HUES64 (cell line): ENCODE measurements at regions not wholly inside any gene's neighbourhood (a gene's known extent, or its start where the extent isn't known, plus 50 kb on each side); places are given as distances from the start of the nearest gene placed in this dataset.

ENCODE experiments used
- H3K27ac ChIP-seq: 2 replicates; pipeline ENCODE4 v1.7.0; 2013; ENCODE audit warnings: low read depth, low read length, inconsistent platforms
- H3K27me3 ChIP-seq: 2 replicates; pipeline ENCODE4 v1.6.1; 2013; ENCODE audit warnings: mild to moderate bottlenecking, low read length; ENCODE audit not compliant: insufficient read depth
- H3K36me3 ChIP-seq: 2 replicates; pipeline ENCODE4 v1.6.1; 2013; ENCODE audit warnings: mild to moderate bottlenecking, low read length; ENCODE audit not compliant: insufficient read depth
- H3K4me1 ChIP-seq: 2 replicates; pipeline ENCODE4 v1.6.1; 2013; ENCODE audit warnings: mild to moderate bottlenecking, low read length, moderate library complexity; ENCODE audit not compliant: insufficient read depth
- H3K4me3 ChIP-seq: 2 replicates; pipeline ENCODE4 v1.5.1; 2013; ENCODE audit warnings: mild to moderate bottlenecking, low read length, moderate library complexity
- H3K9ac ChIP-seq: 2 replicates; pipeline ENCODE4 v1.6.1; 2013; ENCODE audit warnings: mild to moderate bottlenecking, low read depth, low read length
- H3K9me3 ChIP-seq: 2 replicates; pipeline ENCODE4 v1.6.1; 2013; ENCODE audit warnings: low read depth, low read length; ENCODE audit not compliant: insufficient read depth
- WGBS: fragments of 150-250, 120-280 bp; methylation state at CpG from one replicate; pipeline ENCODE4 v1.1.7; 2013; ENCODE audit warnings: missing lambda C conversion rate; 5-methylcytosine and 5-hydroxymethylcytosine counted together

DNA sequence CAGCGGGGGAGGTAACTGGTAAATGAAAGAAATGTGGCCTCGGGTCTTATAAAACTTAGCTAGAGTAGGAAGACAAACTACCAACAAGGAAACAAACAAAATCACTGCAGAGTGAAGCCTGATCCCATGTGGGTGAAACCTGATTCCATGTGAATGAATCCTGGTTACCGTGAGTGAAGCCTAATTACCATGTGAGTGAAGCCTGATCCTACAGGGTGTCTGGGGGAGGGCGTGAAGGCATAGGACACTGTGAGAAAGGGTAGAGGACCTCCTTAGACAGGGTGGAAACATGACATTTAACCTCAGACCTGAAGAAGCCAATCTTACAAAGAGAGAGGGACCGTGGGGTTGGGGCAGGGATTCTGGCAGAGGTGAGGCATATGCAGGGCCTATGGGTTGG, 106.2 kb upstream of the USP47 start:
- Histone ChIP-seq H3K4me3 (no peak overlapping the region), H3K4me1 (peaks cover 15% of the 10 kb centered on the region), H3K27me3 (no peaks in the 10 kb centered on the region), H3K36me3 (no peaks in the 10 kb centered on the region), H3K9ac (no peak overlapping the region), H3K9me3 (no peaks in the 10 kb centered on the region), H3K27ac (no peak overlapping the region)
- 34% methylated on average over 4 of the region's 5 CpGs for WGBS

DNA sequence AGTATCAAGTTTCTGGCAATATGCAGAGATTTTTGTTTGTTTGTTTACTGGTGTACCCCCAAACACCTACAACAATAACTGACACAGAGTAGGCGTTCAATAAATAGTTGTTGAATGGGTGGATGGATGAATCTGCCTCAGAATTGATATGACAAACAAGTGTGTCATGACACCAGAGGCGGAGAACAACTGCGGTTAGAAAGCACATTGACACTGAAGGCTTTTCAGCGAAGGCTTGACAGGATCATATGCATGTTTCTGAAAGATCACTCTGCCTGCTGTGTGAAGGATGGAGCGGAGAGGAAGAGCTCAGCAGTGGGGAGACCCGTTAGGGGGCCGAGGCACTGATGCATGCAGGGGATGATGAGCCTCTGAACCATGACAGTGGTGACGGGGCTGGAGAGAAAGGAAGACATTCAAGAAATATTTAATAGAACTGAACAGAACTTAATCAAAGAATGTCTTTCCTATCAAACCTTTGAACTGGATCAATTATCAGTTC, 108.5 kb upstream of the USP47 start:
- Histone ChIP-seq H3K9me3 (no peaks in the 10 kb centered on the region), H3K27ac (no peak overlapping the region), H3K27me3 (no peaks in the 10 kb centered on the region), H3K4me3 (no peak overlapping the region), H3K9ac (no peak overlapping the region), H3K36me3 (no peaks in the 10 kb centered on the region), H3K4me1 (peaks cover 14% of the 10 kb centered on the region)
- WGBS, result 85% methylated on average over 7 of the region's 8 CpGs

DNA sequence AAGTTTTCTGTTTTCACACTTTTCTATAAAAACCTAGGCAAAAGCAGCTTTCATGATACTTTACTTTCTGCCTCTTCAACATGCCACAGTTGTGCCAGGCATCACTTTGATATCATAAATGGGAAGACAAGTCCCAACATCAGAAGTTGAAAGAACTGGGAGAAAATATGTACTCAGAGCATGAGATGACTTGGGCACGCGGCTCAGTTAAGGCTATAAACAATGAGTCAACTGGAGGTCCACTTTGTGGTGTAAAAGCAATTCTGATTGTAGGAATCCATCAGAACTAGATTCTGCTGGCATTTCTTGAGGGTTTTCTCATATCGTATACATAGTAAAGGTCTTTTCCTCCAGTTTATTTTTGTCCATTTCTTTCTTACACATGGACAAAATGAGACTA, 109.7 kb upstream of the USP47 start:
- Histone ChIP-seq H3K4me1 (peaks cover 11% of the 10 kb centered on the region), H3K27me3 (no peaks in the 10 kb centered on the region), H3K36me3 (no peaks in the 10 kb centered on the region), H3K9ac (no peak overlapping the region), H3K9me3 (no peaks in the 10 kb centered on the region), H3K4me3 (no peak overlapping the region), H3K27ac (no peak overlapping the region)
- 93% methylated on average over 3 of the region's 3 CpGs for WGBS

DNA sequence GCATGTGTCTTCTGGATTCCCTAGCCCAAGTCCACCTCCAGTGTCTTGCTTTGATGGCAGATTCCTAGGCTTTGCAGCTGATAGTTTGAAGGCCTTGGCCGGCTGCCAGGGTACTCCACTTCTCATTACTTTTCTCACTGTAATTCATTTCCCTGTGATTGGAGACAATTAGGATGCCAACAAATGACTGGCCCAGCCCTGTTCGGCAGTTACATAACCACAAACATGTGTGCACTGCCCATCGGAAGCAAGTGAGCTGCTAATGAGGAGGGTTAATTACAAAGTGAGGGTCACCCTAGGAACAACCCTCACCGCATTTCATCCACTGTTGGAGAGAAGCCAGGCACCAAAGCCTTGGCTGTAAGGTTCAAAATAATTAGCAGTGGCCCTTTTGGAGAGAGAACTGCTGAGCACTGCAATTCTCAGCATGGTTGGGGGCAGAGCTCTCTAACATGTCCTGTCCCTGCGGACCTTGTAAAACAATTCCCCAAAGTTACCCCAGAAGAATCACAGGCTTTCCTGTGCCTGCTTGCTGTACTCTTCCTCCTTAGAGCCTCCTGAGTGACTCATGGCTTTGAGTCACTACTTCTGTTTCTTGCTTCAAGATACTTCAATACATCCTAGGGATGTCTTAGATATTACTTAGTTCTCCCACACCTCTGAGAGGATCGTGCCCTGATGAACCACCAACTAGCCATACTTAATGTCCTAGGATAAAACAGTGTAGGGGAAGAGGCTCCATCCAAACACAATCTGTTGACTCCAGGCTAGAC, 109.7 kb upstream of the GALNT18 start:
- H3K27ac ChIP-seq, result no peak overlapping the region

DNA sequence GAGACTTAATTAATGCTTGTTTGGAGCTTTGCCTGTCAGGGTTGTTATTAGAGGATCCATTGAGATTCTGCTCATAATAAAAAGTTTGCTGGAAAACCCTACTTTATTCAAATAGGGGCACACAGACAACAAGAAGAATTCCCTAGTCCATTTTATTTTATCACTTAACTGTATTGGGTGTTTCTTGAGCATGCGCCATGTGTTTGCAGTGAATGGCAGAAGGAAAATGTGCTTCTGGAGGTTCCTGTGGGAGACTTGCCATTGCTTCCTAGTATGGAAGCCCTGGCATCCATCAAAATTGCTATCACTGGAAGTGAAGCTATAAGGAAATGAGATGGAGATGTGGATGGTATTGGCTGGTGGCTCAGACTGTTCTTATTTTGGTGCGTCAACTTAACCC, 106.6 kb upstream of the GALNT18 start:
- 97% methylated on average over 2 of the region's 2 CpGs for WGBS
- no peaks in the 10 kb centered on the region for H3K9me3 ChIP-seq

More for the DNA sequence above, 109.7 kb upstream of the GALNT18 start:
- H3K36me3 ChIP-seq, result no peaks in the 10 kb centered on the region
- H3K4me1 ChIP-seq, result peaks cover 11% of the 10 kb centered on the region
- no peak overlapping the region for H3K9ac ChIP-seq
- no peaks in the 10 kb centered on the region for H3K9me3 ChIP-seq
- H3K27me3 ChIP-seq, result no peaks in the 10 kb centered on the region
- H3K4me3 ChIP-seq, result no peak overlapping the region
- 92% methylated on average over 6 of the region's 6 CpGs for WGBS

DNA sequence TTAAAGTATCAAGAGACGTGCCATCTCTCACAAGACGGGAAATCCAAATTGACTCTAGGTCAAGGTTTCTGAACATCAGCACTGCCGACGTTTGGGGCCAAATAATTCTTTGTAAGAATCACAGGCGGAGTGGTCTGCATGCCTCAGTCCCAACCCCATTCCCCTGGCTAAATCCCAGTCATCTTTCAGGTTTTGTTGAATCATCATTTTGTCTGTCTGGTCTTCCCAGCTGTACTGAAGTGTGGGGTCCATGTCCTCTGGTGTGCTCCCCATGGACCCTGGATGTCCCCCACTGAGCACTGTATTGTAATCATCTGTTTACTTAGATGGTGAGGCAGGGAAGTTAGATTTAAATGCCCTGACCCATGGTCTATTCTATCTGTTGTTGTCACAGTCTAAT, 103.6 kb upstream of the GALNT18 start:
- H3K27ac ChIP-seq, result no peak overlapping the region
- WGBS, result 91% methylated on average over 5 of the region's 5 CpGs
- no peak overlapping the region for H3K4me3 ChIP-seq
- no peaks in the 10 kb centered on the region for H3K27me3 ChIP-seq
- no peaks in the 10 kb centered on the region for H3K4me1 ChIP-seq
- no peaks in the 10 kb centered on the region for H3K36me3 ChIP-seq
- no peaks in the 10 kb centered on the region for H3K9me3 ChIP-seq
- no peak overlapping the region for H3K9ac ChIP-seq

More for the DNA sequence above, 106.6 kb upstream of the GALNT18 start:
- Histone ChIP-seq H3K27ac (no peak overlapping the region), H3K9ac (no peak overlapping the region), H3K27me3 (no peaks in the 10 kb centered on the region), H3K4me1 (no peaks in the 10 kb centered on the region), H3K4me3 (no peak overlapping the region), H3K36me3 (no peaks in the 10 kb centered on the region)

DNA sequence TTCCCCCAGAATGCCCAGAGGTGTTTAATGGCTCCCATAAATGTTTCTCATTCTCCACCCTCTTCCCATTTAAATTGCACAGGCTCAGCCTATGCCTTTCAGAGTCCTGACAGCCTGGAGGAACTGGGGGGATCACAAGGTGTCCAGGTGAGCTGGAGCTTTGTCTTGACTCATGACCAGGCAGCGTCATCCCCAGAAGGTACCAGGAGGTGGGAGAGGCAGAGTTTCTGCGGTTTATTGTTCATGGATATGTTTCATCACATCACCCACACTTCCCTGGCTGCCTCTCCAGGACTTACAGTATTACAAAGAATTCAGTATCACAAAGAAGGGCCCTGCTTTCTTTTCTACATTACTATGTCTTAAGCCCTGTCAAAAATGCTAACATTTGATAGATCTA, 103.2 kb upstream of the GALNT18 start:
- Histone ChIP-seq H3K36me3 (no peaks in the 10 kb centered on the region), H3K9me3 (no peaks in the 10 kb centered on the region), H3K4me1 (no peaks in the 10 kb centered on the region), H3K4me3 (no peak overlapping the region), H3K27ac (no peak overlapping the region), H3K9ac (no peak overlapping the region), H3K27me3 (no peaks in the 10 kb centered on the region)
- WGBS, result 87% methylated on average over 2 of the region's 2 CpGs

DNA sequence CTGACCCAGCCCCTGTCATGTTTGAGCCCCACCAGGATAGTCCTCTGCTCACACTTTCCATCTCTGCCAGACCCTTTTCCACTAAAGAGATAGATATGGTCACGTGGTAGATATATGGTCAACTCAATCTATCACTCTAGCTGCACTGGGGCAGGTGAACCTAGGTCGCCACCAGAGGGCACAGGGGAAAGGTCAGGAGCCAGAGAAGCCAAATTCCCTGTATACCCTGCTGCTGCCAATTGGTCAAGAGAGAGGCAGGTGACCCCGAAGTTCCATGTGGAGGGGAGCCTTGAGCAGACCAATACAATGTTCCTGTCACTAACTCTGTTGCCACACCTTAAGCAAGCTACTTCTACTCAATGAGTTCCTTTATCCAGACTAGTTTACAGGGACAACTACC, 101.1 kb upstream of the GALNT18 start:
- H3K4me1 ChIP-seq, result no peaks in the 10 kb centered on the region
- H3K9ac ChIP-seq, result no peak overlapping the region
- peaks cover 2% of the 10 kb centered on the region; the same call in 1 of the 2 replicates for H3K9me3 ChIP-seq
- H3K27ac ChIP-seq, result no peak overlapping the region
- H3K36me3 ChIP-seq, result no peaks in the 10 kb centered on the region
- no peaks in the 10 kb centered on the region for H3K27me3 ChIP-seq
- no peak overlapping the region for H3K4me3 ChIP-seq
- WGBS, result 81% methylated on average over 2 of the region's 3 CpGs

DNA sequence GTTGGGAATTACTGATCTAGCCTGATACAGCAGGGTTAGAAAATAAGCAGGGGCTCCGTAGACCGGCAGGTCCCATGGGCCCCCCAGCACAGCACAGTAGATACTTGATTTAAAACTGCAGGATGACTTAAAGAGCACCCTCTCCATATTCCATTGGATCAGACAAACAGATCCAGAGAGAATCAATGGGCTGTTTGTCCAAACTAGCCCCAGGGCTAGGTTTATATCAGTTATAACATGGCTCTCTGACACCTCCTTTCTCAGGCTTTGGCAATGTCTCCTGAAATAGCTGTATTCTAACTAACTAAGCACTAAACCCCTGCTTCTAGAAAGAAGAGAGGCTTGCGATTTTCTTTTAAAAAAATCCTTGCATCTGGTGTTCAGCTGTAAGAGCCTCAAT, 100.4 kb upstream of the GALNT18 start:
- Histone ChIP-seq H3K36me3 (no peaks in the 10 kb centered on the region), H3K27ac (no peak overlapping the region), H3K4me1 (no peaks in the 10 kb centered on the region), H3K9me3 (peaks cover 8% of the 10 kb centered on the region), H3K9ac (no peak overlapping the region), H3K27me3 (no peaks in the 10 kb centered on the region), H3K4me3 (no peak overlapping the region)
- 94% methylated on average over 3 of the region's 3 CpGs for WGBS

DNA sequence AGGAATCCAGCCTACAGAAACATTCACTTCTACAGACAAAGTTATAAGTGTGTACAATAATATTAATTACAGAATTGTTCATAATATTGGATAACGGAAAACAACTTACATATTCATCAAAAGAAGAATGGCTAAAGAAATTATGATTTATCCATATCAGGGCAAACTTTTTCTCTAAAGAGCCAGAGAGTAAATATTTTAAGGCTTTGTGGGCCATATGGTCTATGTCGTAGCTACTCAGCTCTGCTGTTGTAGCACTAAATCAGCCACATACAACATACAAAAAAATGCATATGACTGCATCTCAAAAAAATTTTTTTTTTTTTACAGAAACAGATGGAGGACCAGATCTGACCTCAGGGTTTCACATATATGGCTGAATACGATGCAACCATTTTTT, 96.7 kb upstream of the GALNT18 start:
- Histone ChIP-seq H3K4me3 (no peak overlapping the region), H3K27ac (no peak overlapping the region), H3K36me3 (no peaks in the 10 kb centered on the region), H3K27me3 (no peaks in the 10 kb centered on the region), H3K4me1 (no peaks in the 10 kb centered on the region), H3K9ac (no peak overlapping the region), H3K9me3 (peaks cover 16% of the 10 kb centered on the region)
- 98% methylated on average over 2 of the region's 3 CpGs for WGBS

DNA sequence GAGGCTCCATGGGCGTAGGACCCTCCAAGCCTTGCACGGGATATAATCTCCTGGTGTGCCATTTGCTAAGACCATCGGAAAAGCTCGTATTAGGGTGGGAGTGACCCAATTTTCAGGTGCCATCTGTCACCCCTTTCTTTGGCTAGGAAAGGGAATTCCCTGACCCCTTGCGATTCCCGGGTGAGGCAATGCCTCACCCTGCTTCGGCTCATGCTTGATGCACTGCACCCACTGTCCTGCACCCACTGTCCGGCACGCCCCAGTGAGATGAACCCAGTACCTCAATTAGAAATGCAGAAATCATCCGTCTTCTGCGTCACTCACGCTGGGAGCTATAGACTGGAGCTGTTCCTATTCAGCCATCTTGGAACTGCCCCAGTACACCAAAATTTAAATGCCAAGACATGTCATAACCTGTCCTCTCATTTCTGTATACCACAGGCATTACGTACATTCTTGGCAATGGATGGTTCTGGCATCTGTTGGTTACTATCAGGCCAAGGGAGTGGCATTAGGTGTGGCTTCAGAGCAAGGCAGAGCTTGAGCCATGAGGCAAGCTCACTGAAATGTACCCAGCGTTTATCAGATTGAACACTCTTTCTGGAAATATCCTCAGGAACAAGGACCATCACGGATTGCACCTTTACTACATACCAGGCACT, 95.4 kb upstream of the GALNT18 start:
- Histone ChIP-seq H3K4me3 (no peak overlapping the region), H3K4me1 (no peaks in the 10 kb centered on the region), H3K27me3 (no peaks in the 10 kb centered on the region), H3K36me3 (no peaks in the 10 kb centered on the region), H3K9me3 (peaks cover 16% of the 10 kb centered on the region), H3K27ac (no peak overlapping the region), H3K9ac (no peak overlapping the region)
- 96% methylated on average over 15 of the region's 15 CpGs for WGBS
